Nucleus accumbens (tissue), 56 donors: ENCODE measurements at regions not wholly inside any gene's neighbourhood (a gene's known extent, or its start where the extent isn't known, plus 50 kb on each side); places are given as distances from the start of the nearest gene placed in this dataset.
"Not testable (repeated sequence)": the region's sequence is repeated elsewhere in the genome, so short reads cannot be mapped to it uniquely, and the experiment has no call there.

ENCODE experiments used
- DNase-seq, 56 donors: peaks; one replicate each; lab custom pipeline; 2025; lab: John Stamatoyannopoulos, UW

GRCh38 chr4:114085611-114086345 lies 106.3 kb upstream of the ARSJ start:
- no peak for DNase-seq

DNA sequence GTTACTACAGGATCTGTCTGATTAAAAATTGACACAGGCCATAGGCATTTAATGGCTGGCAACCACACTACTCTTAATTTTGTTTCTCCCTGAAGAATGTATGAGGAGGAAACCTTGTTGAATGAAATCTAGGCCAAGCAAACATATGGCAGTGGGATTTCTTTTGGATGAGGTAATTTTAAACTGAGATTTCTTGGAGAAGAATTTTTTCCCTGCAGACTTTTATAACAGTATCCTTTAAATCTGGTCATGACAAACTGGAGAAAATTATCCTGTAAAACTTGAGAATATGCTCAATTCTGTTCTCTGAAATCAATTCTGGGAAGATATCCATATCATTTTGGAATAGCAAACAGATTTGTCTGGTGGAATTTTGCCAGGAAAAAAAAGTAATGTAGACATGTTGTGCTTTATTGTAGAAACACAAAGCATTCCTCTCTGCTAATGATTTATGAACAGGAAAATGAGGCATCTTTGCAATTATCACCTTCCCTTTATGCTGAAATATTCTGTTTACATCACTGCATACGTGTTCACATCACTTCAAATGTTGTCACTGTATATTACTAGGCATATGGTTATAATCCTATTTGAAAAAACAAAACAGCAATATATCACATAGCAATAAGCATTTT lies 108.3 kb upstream of the ARSJ start:
- DNase-seq, result no peak

GRCh38 chr4:114088481-114088880 lies 109.0 kb upstream of the ARSJ start:
- no peak for DNase-seq

DNA sequence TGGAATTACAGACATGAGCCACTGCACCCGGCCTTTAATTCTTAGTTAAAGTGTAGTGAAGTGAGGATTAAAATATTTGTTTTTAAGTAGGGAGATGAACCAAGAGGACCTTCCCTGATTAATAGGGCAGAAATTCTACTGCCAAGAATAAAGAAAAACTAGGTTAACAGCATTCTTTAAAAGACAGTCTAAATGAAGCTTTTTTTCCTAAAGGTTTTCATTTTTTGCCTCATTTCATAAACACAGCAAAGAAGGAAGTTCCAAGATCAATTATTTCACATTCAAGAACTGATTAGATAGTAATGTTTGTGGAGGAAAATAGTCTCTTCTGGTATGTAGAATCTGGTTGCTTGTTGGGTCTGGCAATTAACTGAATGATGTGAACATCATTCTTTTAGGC lies 112.1 kb upstream of the ARSJ start:
- no peak for DNase-seq

DNA sequence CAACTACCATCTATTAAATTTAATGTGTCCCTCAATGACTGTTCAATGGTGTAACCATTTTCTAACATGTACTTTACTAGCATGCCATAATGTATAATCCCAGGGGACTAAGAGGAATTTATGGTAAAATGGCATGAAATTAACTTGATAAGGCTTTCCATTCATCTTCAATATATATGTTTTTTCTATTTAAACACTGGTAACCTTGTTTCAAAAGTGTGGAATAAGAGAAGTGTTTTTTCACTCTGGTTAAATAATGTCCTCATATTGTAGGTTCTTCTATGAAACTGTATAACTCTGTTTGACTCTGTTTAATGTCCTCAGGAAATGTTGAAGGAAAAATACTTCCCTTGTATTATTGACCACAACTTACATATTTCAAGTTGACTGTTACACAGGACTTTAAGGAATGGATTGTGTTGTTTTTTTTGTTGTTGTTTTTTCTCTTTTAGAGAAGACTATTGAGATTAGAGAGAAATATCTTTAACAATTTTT lies 113.8 kb upstream of the ARSJ start:
- DNase-seq, result no peak

DNA sequence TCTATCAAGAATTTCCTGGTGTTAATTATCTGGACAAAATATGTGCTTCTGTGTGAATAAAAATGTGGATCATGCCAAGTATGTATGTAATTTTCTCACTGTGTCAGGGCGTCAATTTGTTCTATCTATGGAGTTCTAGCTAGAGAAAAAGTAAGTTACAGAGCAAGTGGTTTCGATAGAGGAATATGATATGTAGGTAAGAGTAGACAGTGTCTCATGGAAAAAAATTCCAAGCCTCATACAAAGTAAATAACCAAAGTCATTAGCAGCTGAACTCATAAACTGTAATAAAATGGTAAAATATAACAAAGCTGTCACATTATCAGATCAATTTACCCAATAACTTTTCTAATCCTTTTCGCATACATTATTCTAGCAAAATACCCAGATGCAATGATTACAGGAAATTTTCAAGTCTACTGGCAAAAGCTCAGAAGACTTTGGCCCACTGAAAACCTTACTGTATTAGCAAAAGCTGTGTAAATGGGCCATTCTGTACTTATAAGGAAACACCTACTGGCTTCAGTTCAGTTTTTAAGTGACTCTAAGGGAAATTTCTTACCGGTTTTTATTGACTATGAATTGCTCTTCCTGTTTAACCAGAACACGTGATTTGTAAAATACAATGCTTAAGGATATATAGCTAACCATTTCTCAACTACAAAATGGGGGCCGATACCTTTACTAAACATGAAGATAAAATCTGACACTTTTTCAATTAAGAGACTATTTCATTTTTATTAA lies 121.0 kb upstream of the ARSJ start:
- no peak for DNase-seq

GRCh38 chr4:114103908-114104307 lies 124.5 kb upstream of the ARSJ start:
- DNase-seq, result no peak

- DNase-seq, result no peak
Observed at GRCh38 chr4:114108869-114109268, 129.4 kb upstream of the ARSJ start.

- no peak for DNase-seq
Observed at GRCh38 chr4:114109776-114110175, 130.3 kb upstream of the ARSJ start.

DNA sequence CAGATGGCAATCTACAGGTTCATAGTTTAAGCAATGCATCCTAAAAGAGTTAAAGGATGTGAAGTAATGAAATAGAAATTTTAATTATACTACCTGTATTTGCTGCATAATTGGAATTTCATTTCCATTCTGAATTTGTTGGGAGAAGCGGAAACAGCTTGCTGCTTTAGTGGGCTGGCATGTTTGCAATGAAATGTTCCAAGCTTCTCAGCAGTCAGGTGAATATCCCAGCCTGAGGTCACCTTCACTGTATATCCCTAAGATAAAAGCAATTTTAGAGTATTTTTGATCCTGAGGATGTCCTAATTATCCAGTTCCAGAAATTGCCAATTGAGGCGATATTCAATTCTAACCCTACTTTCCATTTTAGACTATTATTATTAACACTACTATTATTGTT lies 136.1 kb upstream of the ARSJ start:
- no peak for DNase-seq

DNA sequence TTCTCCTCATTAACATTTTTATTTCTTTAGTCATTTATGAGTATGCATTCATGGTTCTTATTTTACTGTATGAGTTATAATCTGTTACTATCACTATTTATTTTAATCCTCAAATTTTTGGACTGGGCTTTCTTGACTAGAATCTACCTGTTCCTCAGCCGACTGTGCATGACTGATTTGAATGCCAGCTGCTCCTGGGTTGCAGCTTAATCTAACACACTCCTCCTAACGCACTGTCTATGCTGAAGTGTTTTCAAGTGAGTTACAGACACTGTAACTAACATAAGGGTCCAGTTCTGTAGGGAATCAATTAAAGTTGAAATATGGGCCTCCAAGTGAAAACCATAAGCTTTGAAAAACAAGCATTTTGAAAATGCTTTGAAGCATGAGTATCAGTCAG lies 137.4 kb upstream of the ARSJ start:
- no peak for DNase-seq

DNA sequence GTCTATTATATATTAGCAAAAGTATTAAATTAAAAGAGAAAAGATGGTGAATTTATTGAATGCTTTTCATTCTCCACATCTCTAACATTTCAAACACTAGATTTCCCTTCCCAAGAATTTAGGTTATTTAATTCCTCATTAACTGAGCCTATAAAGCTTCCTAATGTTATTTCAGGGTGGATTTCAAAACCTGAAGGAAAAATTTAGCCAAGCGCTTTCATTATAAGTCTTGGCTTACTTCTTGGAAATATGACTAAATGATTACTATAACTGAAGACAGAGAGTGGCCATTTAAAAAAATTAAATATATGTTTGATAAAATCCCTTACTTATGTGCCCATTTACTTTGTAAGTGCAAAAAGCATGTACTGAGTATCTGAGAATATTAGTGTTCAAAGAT lies 141.8 kb upstream of the ARSJ start:
- DNase-seq, result no peak

GRCh38 chr4:114132199-114132598 lies 152.8 kb upstream of the ARSJ start:
- no peak for DNase-seq

GRCh38 chr4:114132830-114133229 lies 153.4 kb upstream of the ARSJ start:
- DNase-seq, result no peak

DNA sequence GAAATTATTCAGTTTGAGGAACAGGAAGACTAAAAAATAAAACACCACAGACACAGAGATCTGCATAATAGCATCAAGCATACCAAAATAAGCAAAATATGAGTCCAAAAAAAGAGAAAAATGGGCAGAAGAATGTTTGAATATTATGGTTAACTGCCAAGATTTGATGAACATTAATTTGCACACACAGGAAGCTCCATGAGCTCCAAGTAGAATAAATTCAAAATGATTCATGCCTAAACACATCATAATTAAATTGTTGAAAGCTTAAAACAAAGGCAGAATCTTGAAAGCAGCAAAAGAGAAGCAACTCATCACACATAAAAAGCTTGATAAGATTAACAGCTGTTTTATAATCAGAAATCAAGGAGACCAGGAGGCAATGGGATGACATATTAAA lies 156.6 kb upstream of the ARSJ start:
- no peak for DNase-seq

GRCh38 chr4:114137984-114138383 lies 158.5 kb upstream of the ARSJ start:
- DNase-seq, result no peak

- peak in 1 of 56 donors; percentile 2 for DNase-seq
Observed at GRCh38 chr4:114146947-114147618, 167.6 kb upstream of the ARSJ start.

GRCh38 chr4:114147619-114148208 lies 168.3 kb upstream of the ARSJ start:
- not testable (repeated sequence) for DNase-seq

- DNase-seq, result not testable (repeated sequence)
Observed at GRCh38 chr4:114148372-114149070, 169.1 kb upstream of the ARSJ start.

DNA sequence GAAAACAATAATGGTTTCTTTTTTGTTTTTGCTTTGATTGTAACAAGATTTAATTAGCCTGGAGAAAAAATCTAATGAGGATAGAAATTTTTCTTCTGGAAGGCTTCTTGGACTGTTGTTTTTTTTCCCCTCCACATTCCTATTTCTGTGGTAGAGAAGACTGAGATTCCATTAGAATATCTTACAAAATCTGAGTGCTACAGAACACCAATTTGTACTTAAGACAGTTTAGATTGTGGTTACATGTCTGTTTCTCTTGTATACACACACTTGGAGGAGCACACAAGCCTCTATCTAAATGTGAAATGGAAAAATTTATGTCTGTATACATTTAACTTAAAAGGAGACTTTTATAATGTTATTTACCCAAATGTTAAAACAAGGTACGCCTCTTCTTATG lies 176.9 kb upstream of the ARSJ start:
- no peak for DNase-seq
